IMR-90 (cell line): ENCODE measurements at regions not wholly inside any gene's neighbourhood (a gene's known extent, or its start where the extent isn't known, plus 50 kb on each side); places are given as distances from the start of the nearest gene placed in this dataset.
A peak's percentile ranks its signal among the peaks of the same experiment; 100 is the strongest.

Source experiments
- ATAC-seq: fragments of 200-7000 bp; cut with Tn5 transposase; 2 replicates; pipeline ENCODE4 v1.9.1; 2020; ENCODE audit warnings: low read depth, mild to moderate bottlenecking, moderate library complexity
- BruUV-seq: library from RNA; stranded (reverse); fragments of 400-500 nt; replicated peaks from 2 replicates; lab custom pipeline; 2021; lab: Mats Ljungman, UMichigan
- CTCF ChIA-PET: fragments of 300-600 bp; formaldehyde crosslinking; extraction: SDS; loops from one replicate; lab custom pipeline; 2021; ENCODE audit warnings: antibody characterized with exemption; lab: Yijun Ruan, JAX
- POLR2A ChIA-PET: fragments of 300-600 bp; sonication (Branson Sonifier 250); formaldehyde crosslinking; loops from one replicate; lab custom pipeline; 2022; ENCODE audit warnings: antibody characterized with exemption; ENCODE audit not compliant: unreplicated experiment; lab: Charles Lee
- DNase-seq: peaks from one replicate; pipeline ENCODE4 v3.0.0; 2013
- H2AFZ ChIP-seq: replicated peaks from 2 replicates; pipeline ENCODE3; 2013; ENCODE audit warnings: low read length, mild to moderate bottlenecking; ENCODE audit not compliant: poor library complexity
- H2AK5ac ChIP-seq: 2 replicates; pipeline ENCODE4 v1.6.1; 2013; ENCODE audit warnings: low read depth, low read length, inconsistent platforms
- H2AK9ac ChIP-seq: replicated peaks from 2 replicates; pipeline ENCODE3; 2013; ENCODE audit warnings: mild to moderate bottlenecking, low read depth, low read length, moderate library complexity; ENCODE audit not compliant: poor library complexity
- H2BK120ac ChIP-seq: 2 replicates; pipeline ENCODE4 v1.6.1; 2013; ENCODE audit warnings: low read depth, low read length, inconsistent platforms
- H2BK15ac ChIP-seq: 3 replicates; pipeline ENCODE4 v1.6.1; 2013; ENCODE audit warnings: low read depth, low read length, inconsistent platforms
- H2BK20ac ChIP-seq: 2 replicates; pipeline ENCODE4 v1.6.1; 2013; ENCODE audit warnings: low read depth, mild to moderate bottlenecking, inconsistent platforms, low read length, moderate library complexity
- H2BK5ac ChIP-seq: 2 replicates; pipeline ENCODE4 v1.6.1; 2013; ENCODE audit warnings: mild to moderate bottlenecking, low read depth, low read length, inconsistent platforms; ENCODE audit not compliant: poor library complexity, severe bottlenecking
- H3K14ac ChIP-seq: replicated peaks from 2 replicates; pipeline ENCODE4 v1.6.1; 2013; ENCODE audit warnings: low read depth, low read length, inconsistent platforms
- H3K18ac ChIP-seq: 2 replicates; pipeline ENCODE4 v1.6.1; 2013; ENCODE audit warnings: low read depth, low read length, control low read depth
- H3K23ac ChIP-seq: 2 replicates; pipeline ENCODE4 v1.6.1; 2013; ENCODE audit warnings: low read depth, low read length, inconsistent platforms
- H3K27ac ChIP-seq: 2 replicates; pipeline ENCODE4 v1.5.1; 2013; ENCODE audit warnings: mild to moderate bottlenecking, control low read depth, low read length; ENCODE audit not compliant: insufficient read depth
- H3K27me3 ChIP-seq: 2 replicates; pipeline ENCODE4 v1.6.1; 2013; ENCODE audit warnings: low read length; ENCODE audit not compliant: control insufficient read depth, insufficient read depth
- H3K36me3 ChIP-seq: 2 replicates; pipeline ENCODE4 v1.6.1; 2013; ENCODE audit warnings: low read length, mixed read lengths; ENCODE audit not compliant: control insufficient read depth, insufficient read depth
- H3K4ac ChIP-seq: 2 replicates; pipeline ENCODE4 v1.6.1; 2013; ENCODE audit warnings: low read depth, low read length, inconsistent platforms
- H3K4me1 ChIP-seq: 2 replicates; pipeline ENCODE4 v1.6.1; 2013; ENCODE audit warnings: low read length, mixed read lengths; ENCODE audit not compliant: control insufficient read depth, insufficient read depth
- H3K4me2 ChIP-seq: 2 replicates; pipeline ENCODE4 v1.6.1; 2013; ENCODE audit warnings: low read depth, mild to moderate bottlenecking, control low read depth, low read length, moderate library complexity
- H3K4me3 ChIP-seq: 2 replicates; pipeline ENCODE4 v1.5.1; 2013; ENCODE audit warnings: low read depth, mild to moderate bottlenecking, control low read depth, low read length, moderate library complexity; ENCODE audit not compliant: insufficient read depth
- H3K56ac ChIP-seq: 2 replicates; pipeline ENCODE4 v1.6.1; 2013; ENCODE audit warnings: low read length, inconsistent platforms; ENCODE audit not compliant: insufficient read depth; ENCODE audit errors: extremely low read depth
- H3K79me1 ChIP-seq, 2 experiments: 2 replicates each; pipeline ENCODE4 v1.6.1; 2013; ENCODE audit warnings: low read length in 2 of 2, inconsistent platforms in 1 of 2, low read depth in 1 of 2
- H3K9ac ChIP-seq: 2 replicates; pipeline ENCODE4 v1.6.1; 2013; ENCODE audit warnings: low read depth, low read length, control low read depth
- H3K9me1 ChIP-seq: 2 replicates; pipeline ENCODE4 v1.6.1; 2013; ENCODE audit warnings: low read length, inconsistent platforms; ENCODE audit not compliant: insufficient read depth
- H3K9me3 ChIP-seq: 2 replicates; pipeline ENCODE4 v1.6.1; 2013; ENCODE audit warnings: low read length; ENCODE audit not compliant: control insufficient read depth, insufficient read depth
- H4K20me1 ChIP-seq: 2 replicates; pipeline ENCODE4 v1.6.1; 2013; ENCODE audit warnings: low read length, inconsistent platforms; ENCODE audit not compliant: insufficient read depth
- H4K5ac ChIP-seq: 2 replicates; pipeline ENCODE4 v1.6.1; 2013; ENCODE audit warnings: mild to moderate bottlenecking, low read depth, low read length, control low read depth
- H4K8ac ChIP-seq, 2 experiments: 2 replicates each; pipeline ENCODE4 v1.6.1; 2013; ENCODE audit warnings: low read depth in 2 of 2, low read length in 2 of 2, control low read depth in 1 of 2, inconsistent platforms in 1 of 2
- H4K91ac ChIP-seq: 2 replicates; pipeline ENCODE4 v1.6.1; 2013; ENCODE audit warnings: low read depth, low read length, inconsistent platforms; ENCODE audit not compliant: insufficient read depth
- BHLHE40 ChIP-seq: fragments of 150-350 bp; IDR thresholded peaks from 2 replicates; pipeline ENCODE4 v1.6.1; 2016; ENCODE audit warnings: mild to moderate bottlenecking, low read depth, low read length
- CEBPB ChIP-seq: IDR thresholded peaks from 2 replicates; pipeline ENCODE4 v1.6.1; 2012; ENCODE audit warnings: low read depth, low read length, improper control_type of control experiment
- CHD1 ChIP-seq: IDR thresholded peaks from 2 replicates; pipeline ENCODE4 v1.6.1; 2012; ENCODE audit warnings: low read depth, low read length, improper control_type of control experiment
- FOS ChIP-seq: fragments of 150-350 bp; IDR thresholded peaks from 2 replicates; pipeline ENCODE4 v1.6.1; 2016; ENCODE audit warnings: low read depth, low read length
- MAFK ChIP-seq: IDR thresholded peaks from 2 replicates; pipeline ENCODE4 v1.6.1; 2012; ENCODE audit warnings: low read depth, low read length, improper control_type of control experiment
- MAZ ChIP-seq: IDR thresholded peaks from 2 replicates; pipeline ENCODE4 v1.6.1; 2012; ENCODE audit warnings: low read depth, mild to moderate bottlenecking, low read length, improper control_type of control experiment, moderate library complexity, borderline replicate concordance
- MXI1 ChIP-seq: IDR thresholded peaks from 2 replicates; pipeline ENCODE4 v1.6.1; 2012; ENCODE audit warnings: low read depth, mild to moderate bottlenecking, low read length, moderate library complexity, borderline replicate concordance
- NFE2L2 ChIP-seq: fragments of 150-350 bp; IDR thresholded peaks from 2 replicates; pipeline ENCODE4 v1.6.1; 2016; ENCODE audit warnings: low read depth, mild to moderate bottlenecking, low read length
- POLR2A ChIP-seq: IDR thresholded peaks from 2 replicates; pipeline ENCODE4 v1.6.1; 2012; ENCODE audit warnings: mild to moderate bottlenecking, low read depth, low read length
- RAD21 ChIP-seq: IDR thresholded peaks from 2 replicates; pipeline ENCODE4 v1.6.1; 2012; ENCODE audit warnings: low read length, improper control_type of control experiment
- RCOR1 ChIP-seq: IDR thresholded peaks from 2 replicates; pipeline ENCODE4 v1.6.1; 2012; ENCODE audit warnings: mild to moderate bottlenecking, low read length, improper control_type of control experiment; ENCODE audit not compliant: insufficient replicate concordance
- RFX5 ChIP-seq: IDR thresholded peaks from 2 replicates; pipeline ENCODE4 v1.8.0; 2012; ENCODE audit warnings: low read depth, mild to moderate bottlenecking, low read length, moderate library complexity
- SMC3 ChIP-seq: fragments of 150-350 bp; IDR thresholded peaks from 2 replicates; pipeline ENCODE4 v1.6.1; 2016; ENCODE audit warnings: low read depth, mild to moderate bottlenecking, antibody characterized with exemption, low read length, moderate library complexity
- dilution Hi-C: fragments of 300-500 bp; cut with HindIII; formaldehyde crosslinking; loops from one replicate; pipeline ENCODE4 v1.14.3; 2018; ENCODE audit warnings: low sequenced_read_pairs; ENCODE audit not compliant: unreplicated experiment
- in situ Hi-C: fragments of 300-500 bp; cut with MboI; formaldehyde crosslinking; loops from 3 replicates; pipeline ENCODE4 v1.14.3; 2019; ENCODE audit warnings: low sequenced_read_pairs, inconsistent platforms, mixed read lengths
- intact Hi-C: fragments of 100-400 bp; cut with micrococcal nuclease; formaldehyde crosslinking; loops from 2 replicates; pipeline ENCODE4 v1.10.0; 2022
- TF ChIP-seq, protein P1 (sequence below): conservative IDR thresholded peaks from 2 replicates; pipeline ENCODE4 v1.5.1; 2012; ENCODE audit warnings: mild to moderate bottlenecking, low read depth, low read length, improper control_type of control experiment
- TF ChIP-seq, protein P2 (sequence below): fragments of 150-350 bp; IDR thresholded peaks from 2 replicates; pipeline ENCODE4 v1.6.1; 2017; ENCODE audit warnings: mild to moderate bottlenecking, antibody characterized with exemption, low read length, low read depth
- TF ChIP-seq, protein P3 (sequence below): fragments of 150-350 bp; IDR thresholded peaks from 2 replicates; pipeline ENCODE4 v1.6.1; 2016; ENCODE audit warnings: low read depth, mild to moderate bottlenecking, low read length, moderate library complexity, borderline replicate concordance

DNA sequence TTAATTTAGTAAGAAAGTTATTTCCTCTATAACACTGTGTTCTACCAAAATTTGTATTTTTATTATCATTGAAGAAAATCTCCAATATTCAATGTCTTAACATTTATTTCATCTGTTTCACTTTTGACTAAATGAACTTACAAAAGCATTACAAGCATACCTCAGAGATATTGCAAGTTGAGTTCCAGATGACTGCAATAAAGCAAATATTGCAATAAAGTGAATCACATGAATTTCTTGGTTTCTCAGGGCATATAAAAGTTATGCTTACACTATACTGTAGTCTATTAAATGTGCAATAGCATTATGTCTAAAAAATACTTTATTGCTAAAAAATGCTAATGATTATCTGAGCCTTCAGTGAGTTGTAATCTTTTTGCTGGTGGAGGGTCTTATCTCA lies 78.3 kb downstream of the TTC32 start:
- H3K36me3 ChIP-seq: no peaks in the 10 kb centered on the region
- intact Hi-C loops (no loop called here), dilution Hi-C loops (no loop called here), in situ Hi-C loops (no loop called here)
- H2AK9ac ChIP-seq: no peak overlapping the region
- no TSS peak for BruUV-seq
- no peak overlapping the region for H2BK120ac ChIP-seq
- H4K91ac ChIP-seq: no peak overlapping the region
- H4K20me1 ChIP-seq: no peaks in the 10 kb centered on the region
- no peak overlapping the region for H3K4me3 ChIP-seq
- H3K27me3 ChIP-seq: peaks cover 2% of the 10 kb centered on the region; the same call in 1 of the 2 replicates
- H3K79me1 ChIP-seq: no peaks in the 10 kb centered on the region
- no peak overlapping the region for H2AK5ac ChIP-seq
- H3K4me2 ChIP-seq: no peak overlapping the region
- H3K23ac ChIP-seq: no peak overlapping the region
- no peak overlapping the region for H2BK20ac ChIP-seq
- H3K18ac ChIP-seq: no peak overlapping the region
- no peak overlapping the region for H4K5ac ChIP-seq
- no peak overlapping the region for H3K4ac ChIP-seq
- no peak overlapping the region for H2BK15ac ChIP-seq
- no peak overlapping the region for H3K27ac ChIP-seq
- H3K4me1 ChIP-seq: peaks cover 11% of the 10 kb centered on the region
- no peak for TF ChIP-seq SMC3
- TF ChIP-seq MXI1: no peak
- no peak for TF ChIP-seq BHLHE40
- TF ChIP-seq, protein P1, sequence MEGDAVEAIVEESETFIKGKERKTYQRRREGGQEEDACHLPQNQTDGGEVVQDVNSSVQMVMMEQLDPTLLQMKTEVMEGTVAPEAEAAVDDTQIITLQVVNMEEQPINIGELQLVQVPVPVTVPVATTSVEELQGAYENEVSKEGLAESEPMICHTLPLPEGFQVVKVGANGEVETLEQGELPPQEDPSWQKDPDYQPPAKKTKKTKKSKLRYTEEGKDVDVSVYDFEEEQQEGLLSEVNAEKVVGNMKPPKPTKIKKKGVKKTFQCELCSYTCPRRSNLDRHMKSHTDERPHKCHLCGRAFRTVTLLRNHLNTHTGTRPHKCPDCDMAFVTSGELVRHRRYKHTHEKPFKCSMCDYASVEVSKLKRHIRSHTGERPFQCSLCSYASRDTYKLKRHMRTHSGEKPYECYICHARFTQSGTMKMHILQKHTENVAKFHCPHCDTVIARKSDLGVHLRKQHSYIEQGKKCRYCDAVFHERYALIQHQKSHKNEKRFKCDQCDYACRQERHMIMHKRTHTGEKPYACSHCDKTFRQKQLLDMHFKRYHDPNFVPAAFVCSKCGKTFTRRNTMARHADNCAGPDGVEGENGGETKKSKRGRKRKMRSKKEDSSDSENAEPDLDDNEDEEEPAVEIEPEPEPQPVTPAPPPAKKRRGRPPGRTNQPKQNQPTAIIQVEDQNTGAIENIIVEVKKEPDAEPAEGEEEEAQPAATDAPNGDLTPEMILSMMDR: no peak
- TF ChIP-seq CEBPB: no peak
- TF ChIP-seq RFX5: no peak
- no peak for TF ChIP-seq RCOR1
- TF ChIP-seq, protein P2, sequence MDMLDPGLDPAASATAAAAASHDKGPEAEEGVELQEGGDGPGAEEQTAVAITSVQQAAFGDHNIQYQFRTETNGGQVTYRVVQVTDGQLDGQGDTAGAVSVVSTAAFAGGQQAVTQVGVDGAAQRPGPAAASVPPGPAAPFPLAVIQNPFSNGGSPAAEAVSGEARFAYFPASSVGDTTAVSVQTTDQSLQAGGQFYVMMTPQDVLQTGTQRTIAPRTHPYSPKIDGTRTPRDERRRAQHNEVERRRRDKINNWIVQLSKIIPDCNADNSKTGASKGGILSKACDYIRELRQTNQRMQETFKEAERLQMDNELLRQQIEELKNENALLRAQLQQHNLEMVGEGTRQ: no peak
- TF ChIP-seq FOS: no peak
- TF ChIP-seq POLR2A: no peak
- no peak for TF ChIP-seq RAD21
- TF ChIP-seq, protein P3, sequence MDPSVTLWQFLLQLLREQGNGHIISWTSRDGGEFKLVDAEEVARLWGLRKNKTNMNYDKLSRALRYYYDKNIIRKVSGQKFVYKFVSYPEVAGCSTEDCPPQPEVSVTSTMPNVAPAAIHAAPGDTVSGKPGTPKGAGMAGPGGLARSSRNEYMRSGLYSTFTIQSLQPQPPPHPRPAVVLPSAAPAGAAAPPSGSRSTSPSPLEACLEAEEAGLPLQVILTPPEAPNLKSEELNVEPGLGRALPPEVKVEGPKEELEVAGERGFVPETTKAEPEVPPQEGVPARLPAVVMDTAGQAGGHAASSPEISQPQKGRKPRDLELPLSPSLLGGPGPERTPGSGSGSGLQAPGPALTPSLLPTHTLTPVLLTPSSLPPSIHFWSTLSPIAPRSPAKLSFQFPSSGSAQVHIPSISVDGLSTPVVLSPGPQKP: no peak
- no peak for TF ChIP-seq CHD1
- TF ChIP-seq MAZ: no peak
- TF ChIP-seq MAFK: no peak
- TF ChIP-seq NFE2L2: no peak
- no peak overlapping the region for H2AFZ ChIP-seq
- H3K9me1 ChIP-seq: no peaks in the 10 kb centered on the region
- no peak for ATAC-seq
- CTCF ChIA-PET: no interaction called here
- POLR2A ChIA-PET: no interaction called here
- peak; percentile 31 for DNase-seq
- H3K56ac ChIP-seq: no peak overlapping the region
- no peaks in the 10 kb centered on the region; the same call in 1 of the 2 replicates for H3K9me3 ChIP-seq
- H4K8ac ChIP-seq: no peak overlapping the region
- no peak overlapping the region for H3K14ac ChIP-seq
- H3K9ac ChIP-seq: no peak overlapping the region
- H2BK5ac ChIP-seq: no peak overlapping the region
